ENCODE measurements at regions not wholly inside any gene's neighbourhood (a gene's known extent, or its start where the extent isn't known, plus 50 kb on each side); places are given as distances from the start of the nearest gene placed in this dataset.
"Not testable (repeated sequence)": the region's sequence is repeated elsewhere in the genome, so short reads cannot be mapped to it uniquely, and the experiment has no call there.

GRCh38 chr10:107520348-107520747 lies 355.8 kb upstream of the SORCS1 start:
- H3K27me3 ChIP-seq (ENCODE audit: control insufficient read depth, insufficient read depth, low read length) = no peaks in the 10 kb centered on the region
- H3K9ac ChIP-seq (ENCODE audit: low read length in 3 of 3) = no peak overlapping the region
- no peak overlapping the region for H3K4me3 ChIP-seq (ENCODE audit: low read length in 3 of 3)
- no peak for TF ChIP-seq CTCF (IDR thresholded peaks at IDR 0.05; ENCODE audit: borderline replicate concordance, extremely low read depth, insufficient read depth)
- H3K36me3 ChIP-seq (ENCODE audit: control insufficient read depth in 2 of 3, insufficient read depth in 3 of 3, low read length in 3 of 3) = no peaks in the 10 kb centered on the region
- no peaks in the 10 kb centered on the region for H3K4me1 ChIP-seq (ENCODE audit: control insufficient read depth in 2 of 3, insufficient read depth in 2 of 3, low read depth in 1 of 3, low read length in 3 of 3)
- no peak for DNase-seq
- intact Hi-C loops (cut with DNase I) = no loop called here
- no peak for FAIRE-seq
- no peak overlapping the region for H3K27ac ChIP-seq (ENCODE audit: low read depth in 2 of 2, low read length in 2 of 2)
- H3K9me3 ChIP-seq (ENCODE audit: control insufficient read depth in 2 of 3, insufficient read depth in 1 of 3, low read length in 3 of 3) = no peaks in the 10 kb centered on the region

GRCh38 chr10:107517811-107518210 lies 353.3 kb upstream of the SORCS1 start:
- FAIRE-seq = no peak

GRCh38 chr10:107516349-107516748 lies 351.8 kb upstream of the SORCS1 start:
- no peak overlapping the region for H3K4me3 ChIP-seq (ENCODE audit: low read length in 3 of 3)
- H3K9me3 ChIP-seq (ENCODE audit: control insufficient read depth in 2 of 3, insufficient read depth in 1 of 3, low read length in 3 of 3) = no peaks in the 10 kb centered on the region
- no peaks in the 10 kb centered on the region for H3K27me3 ChIP-seq (ENCODE audit: control insufficient read depth, insufficient read depth, low read length)
- intact Hi-C loops (cut with DNase I) = no loop called here
- DNase-seq = no peak
- no peaks in the 10 kb centered on the region for H3K36me3 ChIP-seq (ENCODE audit: control insufficient read depth in 2 of 3, insufficient read depth in 3 of 3, low read length in 3 of 3)
- H3K9ac ChIP-seq (ENCODE audit: low read length in 3 of 3) = no peak overlapping the region
- H3K4me1 ChIP-seq (ENCODE audit: control insufficient read depth in 2 of 3, insufficient read depth in 2 of 3, low read depth in 1 of 3, low read length in 3 of 3) = no peaks in the 10 kb centered on the region
- no peak for TF ChIP-seq CTCF (IDR thresholded peaks at IDR 0.05; ENCODE audit: borderline replicate concordance, extremely low read depth, insufficient read depth)
- no peak overlapping the region for H3K27ac ChIP-seq (ENCODE audit: low read depth in 2 of 2, low read length in 2 of 2)
- no peak for FAIRE-seq

More at GRCh38 chr10:107517811-107518210, 353.3 kb upstream of the SORCS1 start:
- Histone ChIP-seq H3K27me3 (ENCODE audit: control insufficient read depth, insufficient read depth, low read length) (no peaks in the 10 kb centered on the region), H3K36me3 (ENCODE audit: control insufficient read depth in 2 of 3, insufficient read depth in 3 of 3, low read length in 3 of 3) (no peaks in the 10 kb centered on the region), H3K9ac (ENCODE audit: low read length in 3 of 3) (no peak overlapping the region), H3K4me1 (ENCODE audit: control insufficient read depth in 2 of 3, insufficient read depth in 2 of 3, low read depth in 1 of 3, low read length in 3 of 3) (no peaks in the 10 kb centered on the region), H3K4me3 (ENCODE audit: low read length in 3 of 3) (no peak overlapping the region), H3K9me3 (ENCODE audit: control insufficient read depth in 2 of 3, insufficient read depth in 1 of 3, low read length in 3 of 3) (no peaks in the 10 kb centered on the region), H3K27ac (ENCODE audit: low read depth in 2 of 2, low read length in 2 of 2) (no peak overlapping the region)
- DNase-seq = no peak
- no peak for TF ChIP-seq CTCF (IDR thresholded peaks at IDR 0.05; ENCODE audit: borderline replicate concordance, extremely low read depth, insufficient read depth)
- intact Hi-C loops (cut with DNase I) = no loop called here

- DNase-seq; H3K36me3 ChIP-seq (ENCODE audit: control insufficient read depth in 2 of 3, insufficient read depth in 3 of 3, low read length in 3 of 3); H3K9me3 ChIP-seq (ENCODE audit: control insufficient read depth in 2 of 3, insufficient read depth in 1 of 3, low read length in 3 of 3); H3K27ac ChIP-seq (ENCODE audit: low read depth in 2 of 2, low read length in 2 of 2); H3K4me1 ChIP-seq (ENCODE audit: control insufficient read depth in 2 of 3, insufficient read depth in 2 of 3, low read depth in 1 of 3, low read length in 3 of 3); H3K9ac ChIP-seq (ENCODE audit: low read length in 3 of 3); FAIRE-seq; intact Hi-C loops (cut with DNase I); H3K27me3 ChIP-seq (ENCODE audit: control insufficient read depth, insufficient read depth, low read length); H3K4me3 ChIP-seq (ENCODE audit: low read length in 3 of 3): not testable (repeated sequence)
Measured at GRCh38 chr10:107504011-107504410, 339.5 kb upstream of the SORCS1 start.

All from kidney (tissue), 13 donors.